GM10266 (cell line): ENCODE measurements at regions not wholly inside any gene's neighbourhood (a gene's known extent, or its start where the extent isn't known, plus 50 kb on each side); places are given as distances from the start of the nearest gene placed in this dataset.

Experiments
- DNase-seq: peaks from one replicate; pipeline ENCODE4 v3.0.0; 2012; ENCODE audit errors: extremely low spot score
- CTCF ChIP-seq: IDR thresholded peaks from 2 replicates; pipeline ENCODE4 v1.5.1; 2012; ENCODE audit warnings: mild to moderate bottlenecking, low read depth; ENCODE audit not compliant: control insufficient read depth, insufficient read depth; ENCODE audit errors: missing control alignments

DNA sequence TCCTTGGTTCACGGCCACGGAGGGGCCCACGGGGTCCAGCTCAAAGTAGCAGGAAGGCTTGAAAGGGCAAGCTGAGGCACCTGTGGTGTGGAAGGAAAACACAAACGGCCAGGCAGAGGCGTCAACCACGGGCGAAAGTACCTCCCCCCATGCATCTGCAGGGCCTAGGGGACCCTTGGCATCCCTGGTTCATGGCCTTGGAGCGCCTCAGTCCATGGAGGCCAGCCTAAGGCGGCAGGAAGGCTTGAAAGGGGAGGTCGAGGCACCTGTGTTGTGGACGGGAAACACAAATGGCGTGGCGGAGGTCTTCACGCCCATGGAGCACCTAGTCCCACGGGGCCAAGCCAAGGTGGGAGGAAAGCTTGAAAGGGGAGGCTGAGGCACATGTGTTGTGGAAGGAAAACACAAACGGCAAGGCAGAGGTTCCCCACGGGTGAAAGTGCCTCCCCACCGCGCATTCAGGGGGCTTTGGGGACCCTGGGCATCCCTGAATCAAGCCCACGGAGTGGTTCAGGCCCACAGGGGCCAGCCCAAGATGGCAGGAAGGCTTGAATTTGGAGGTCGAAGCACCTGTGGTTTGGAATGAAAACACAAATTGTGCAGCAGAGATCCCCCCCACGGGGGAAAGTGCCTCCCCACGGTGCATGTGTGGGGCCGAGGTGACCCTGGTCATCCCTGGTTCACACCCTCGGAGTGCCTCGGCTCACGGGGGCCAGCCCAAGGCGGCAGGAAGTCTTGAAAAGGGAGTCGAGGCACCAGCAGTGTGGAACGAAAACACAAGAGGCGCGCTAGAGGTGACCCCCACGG is 380.8 kb downstream of the ALG10 start:
- no peak for TF ChIP-seq CTCF
- DNase-seq: peak; percentile 0

- DNase-seq: no peak
These were observed 381.5 kb downstream of the ALG10 start for GRCh38 chr12:34403706-34404376.

DNA sequence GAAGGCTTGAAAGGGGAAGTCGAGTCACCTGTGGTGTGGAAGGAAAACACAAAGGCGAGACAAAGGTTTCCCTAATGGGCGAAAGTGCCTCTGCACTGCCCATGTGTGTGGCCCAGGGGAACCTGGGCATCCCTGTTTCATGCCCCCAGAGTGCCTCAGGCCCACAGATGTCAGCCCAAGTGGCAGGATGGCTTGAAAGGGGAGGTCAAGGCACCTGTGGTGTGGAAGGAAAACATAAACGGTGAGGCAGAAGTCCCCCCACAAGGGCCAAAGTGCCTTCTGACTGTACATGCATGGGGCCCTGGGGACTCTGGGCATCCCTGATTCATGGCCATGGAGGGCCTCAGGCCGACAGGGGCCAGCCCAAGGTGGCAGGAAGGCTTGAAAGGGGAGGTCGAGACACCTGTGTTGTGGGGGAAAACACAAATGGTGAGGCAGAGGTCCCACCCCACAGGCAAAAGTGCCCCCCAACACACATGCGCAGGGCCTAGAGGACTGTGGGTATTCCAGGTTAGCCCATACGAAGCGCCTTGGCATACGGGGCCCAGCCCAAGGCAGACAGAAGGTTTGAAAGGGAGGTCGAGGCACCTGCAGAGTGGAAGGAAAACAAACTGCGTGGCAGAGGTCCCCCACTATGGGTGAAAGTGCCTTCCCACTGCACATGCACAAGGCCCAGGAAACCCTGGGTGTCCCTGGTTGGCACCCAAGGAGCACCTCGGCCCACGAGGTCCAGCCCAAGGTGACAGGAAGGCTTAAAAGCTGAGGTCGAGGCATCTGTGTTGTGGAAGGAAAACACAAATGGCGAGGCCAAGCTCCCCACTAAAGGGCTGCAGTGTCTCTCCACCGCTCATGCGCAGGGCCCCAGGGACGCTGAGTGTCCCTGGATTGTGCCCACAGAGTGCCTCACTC is 382.3 kb downstream of the ALG10 start:
- TF ChIP-seq CTCF: no peak
- DNase-seq: peak; percentile 1

More at GRCh38 chr12:34403706-34404376, 381.5 kb downstream of the ALG10 start:
- TF ChIP-seq CTCF: no peak

- DNase-seq: peak; percentile 0
These were observed 383.3 kb downstream of the ALG10 start for GRCh38 chr12:34405286-34406227.

GRCh38 chr12:34406228-34406995 is 384.1 kb downstream of the ALG10 start:
- no peak for DNase-seq
- no peak for TF ChIP-seq CTCF

More at GRCh38 chr12:34405286-34406227, 383.3 kb downstream of the ALG10 start:
- TF ChIP-seq CTCF: no peak

DNA sequence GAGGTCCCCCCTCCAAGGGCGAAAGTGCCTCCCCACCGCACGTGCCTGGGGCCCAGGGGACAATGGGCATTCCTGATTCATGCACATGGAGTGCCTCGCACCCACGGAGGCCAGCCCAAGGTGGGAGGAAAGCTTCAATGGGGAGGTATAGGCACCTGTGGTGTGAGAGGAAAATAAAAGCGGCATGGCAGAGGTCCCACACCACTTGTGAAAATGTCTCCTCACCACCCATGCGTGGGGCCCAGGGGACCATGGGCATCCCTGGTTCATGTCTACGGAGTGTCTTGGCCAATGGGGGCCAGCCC is 384.7 kb downstream of the ALG10 start:
- DNase-seq: peak; percentile 1
- no peak for TF ChIP-seq CTCF
